ENCODE measurements at regions not wholly inside any gene's neighbourhood (a gene's known extent, or its start where the extent isn't known, plus 50 kb on each side); places are given as distances from the start of the nearest gene placed in this dataset.

DNA sequence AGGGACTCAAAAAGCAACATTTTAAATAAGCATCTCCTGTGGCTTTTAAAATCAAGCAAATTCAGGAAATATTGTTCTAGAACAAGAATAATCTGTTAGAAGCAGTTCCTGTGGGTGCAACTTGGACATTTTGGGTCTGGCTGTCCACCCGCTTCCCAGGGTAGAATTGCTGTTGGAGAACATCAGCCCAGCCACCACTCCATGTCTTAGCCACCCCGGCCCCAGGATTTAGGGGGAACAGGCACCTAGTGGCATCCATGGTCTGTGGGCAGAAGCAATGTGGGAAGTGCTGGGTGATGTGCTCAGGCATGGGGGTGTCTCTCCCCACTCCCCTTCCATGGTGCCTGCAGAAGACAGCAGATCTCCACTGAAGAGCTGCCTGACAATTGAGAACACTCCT is 162.6 kb downstream of the KLF13 start:
- Histone ChIP-seq H3K36me3 (ENCODE audit: control insufficient read depth in 2 of 2, insufficient read depth in 1 of 2, low read length in 2 of 2) (no peaks in the 10 kb centered on the region), H3K27ac (ENCODE audit: extremely low read depth, low read depth, low read length) (no peak overlapping the region), H3K4me3 (ENCODE audit: low read depth, low read length) (no peak overlapping the region), H3K9me3 (ENCODE audit: control insufficient read depth, insufficient read depth, low read depth, low read length) (no peaks in the 10 kb centered on the region), H3K4me1 (ENCODE audit: control insufficient read depth, insufficient read depth, low read length) (no peaks in the 10 kb centered on the region)
- TF ChIP-seq ZBTB21 (tag by site-specific recombination; IDR thresholded peaks at IDR 0.05) (no peak), ZNF157 (tag by site-specific recombination; IDR thresholded peaks at IDR 0.05) (no peak), ZSCAN23 (tag by site-specific recombination; IDR thresholded peaks at IDR 0.05) (no peak), ZNF302 (tag by site-specific recombination; IDR thresholded peaks at IDR 0.05; ENCODE audit: low read depth) (no peak), ZNF791 (tag by site-specific recombination; IDR thresholded peaks at IDR 0.05) (no peak), ZNF621 (tag by site-specific recombination; IDR thresholded peaks at IDR 0.05) (no peak), ZNF394 (tag by site-specific recombination; IDR thresholded peaks at IDR 0.05; ENCODE audit: borderline replicate concordance) (no peak), ZNF146 (tag by site-specific recombination; IDR thresholded peaks at IDR 0.05) (no peak), PRDM1 (tag by site-specific recombination; IDR thresholded peaks at IDR 0.05) (no peak), ZNF366 (tag by site-specific recombination; conservative IDR thresholded peaks at IDR 0.05) (no peak), KLF8 (tag by site-specific recombination; IDR thresholded peaks at IDR 0.05) (no peak)
- POLR2A ChIA-PET: no interaction called here
- CTCF ChIA-PET: interaction anchor here (0.6 to 2.6 kb wide), 19 partner anchors 10 to 550 kb away, joined by 3 to 26 read pairs (median 4); no protein-coding TSS in a partner anchor

- H3K4me1 ChIP-seq (ENCODE audit: control insufficient read depth, insufficient read depth, low read length): no peaks in the 10 kb centered on the region
- TF ChIP-seq ZNF654 (tag by site-specific recombination; IDR thresholded peaks at IDR 0.05; ENCODE audit: low read depth): peak; percentile 33
- TF ChIP-seq, protein P1, sequence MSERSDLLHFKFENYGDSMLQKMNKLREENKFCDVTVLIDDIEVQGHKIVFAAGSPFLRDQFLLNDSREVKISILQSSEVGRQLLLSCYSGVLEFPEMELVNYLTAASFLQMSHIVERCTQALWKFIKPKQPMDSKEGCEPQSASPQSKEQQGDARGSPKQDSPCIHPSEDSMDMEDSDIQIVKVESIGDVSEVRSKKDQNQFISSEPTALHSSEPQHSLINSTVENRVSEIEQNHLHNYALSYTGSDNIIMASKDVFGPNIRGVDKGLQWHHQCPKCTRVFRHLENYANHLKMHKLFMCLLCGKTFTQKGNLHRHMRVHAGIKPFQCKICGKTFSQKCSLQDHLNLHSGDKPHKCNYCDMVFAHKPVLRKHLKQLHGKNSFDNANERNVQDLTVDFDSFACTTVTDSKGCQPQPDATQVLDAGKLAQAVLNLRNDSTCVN (tag by site-specific recombination; optimal IDR thresholded peaks at IDR 0.05): no peak
- no peaks in the 10 kb centered on the region for H3K36me3 ChIP-seq (ENCODE audit: control insufficient read depth in 2 of 2, insufficient read depth in 1 of 2, low read length in 2 of 2)
- no peaks in the 10 kb centered on the region for H3K9me3 ChIP-seq (ENCODE audit: control insufficient read depth, insufficient read depth, low read depth, low read length)
- ChIA-PET CTCF (interaction anchor here (0.6 to 2.4 kb wide), 18 partner anchors 8 to 485 kb away, joined by 3 to 9 read pairs (median 3); no protein-coding TSS in a partner anchor), POLR2A (no interaction called here)
- H3K27ac ChIP-seq (ENCODE audit: extremely low read depth, low read depth, low read length): no peak overlapping the region
- no peak overlapping the region for H3K4me3 ChIP-seq (ENCODE audit: low read depth, low read length)
Observed at GRCh38 chr15:31489801-31490646, 163.4 kb downstream of the KLF13 start.

GRCh38 chr15:31494786-31495185 is 168.2 kb downstream of the KLF13 start:
- Histone ChIP-seq H3K27ac (ENCODE audit: extremely low read depth, low read depth, low read length) (no peak overlapping the region), H3K9me3 (ENCODE audit: control insufficient read depth, insufficient read depth, low read depth, low read length) (no peaks in the 10 kb centered on the region), H3K4me3 (ENCODE audit: low read depth, low read length) (no peak overlapping the region), H3K4me1 (ENCODE audit: control insufficient read depth, insufficient read depth, low read length) (no peaks in the 10 kb centered on the region), H3K36me3 (ENCODE audit: control insufficient read depth in 2 of 2, insufficient read depth in 1 of 2, low read length in 2 of 2) (no peaks in the 10 kb centered on the region)
- ChIA-PET CTCF (no interaction called here), POLR2A (no interaction called here)
- TF ChIP-seq, protein P2, sequence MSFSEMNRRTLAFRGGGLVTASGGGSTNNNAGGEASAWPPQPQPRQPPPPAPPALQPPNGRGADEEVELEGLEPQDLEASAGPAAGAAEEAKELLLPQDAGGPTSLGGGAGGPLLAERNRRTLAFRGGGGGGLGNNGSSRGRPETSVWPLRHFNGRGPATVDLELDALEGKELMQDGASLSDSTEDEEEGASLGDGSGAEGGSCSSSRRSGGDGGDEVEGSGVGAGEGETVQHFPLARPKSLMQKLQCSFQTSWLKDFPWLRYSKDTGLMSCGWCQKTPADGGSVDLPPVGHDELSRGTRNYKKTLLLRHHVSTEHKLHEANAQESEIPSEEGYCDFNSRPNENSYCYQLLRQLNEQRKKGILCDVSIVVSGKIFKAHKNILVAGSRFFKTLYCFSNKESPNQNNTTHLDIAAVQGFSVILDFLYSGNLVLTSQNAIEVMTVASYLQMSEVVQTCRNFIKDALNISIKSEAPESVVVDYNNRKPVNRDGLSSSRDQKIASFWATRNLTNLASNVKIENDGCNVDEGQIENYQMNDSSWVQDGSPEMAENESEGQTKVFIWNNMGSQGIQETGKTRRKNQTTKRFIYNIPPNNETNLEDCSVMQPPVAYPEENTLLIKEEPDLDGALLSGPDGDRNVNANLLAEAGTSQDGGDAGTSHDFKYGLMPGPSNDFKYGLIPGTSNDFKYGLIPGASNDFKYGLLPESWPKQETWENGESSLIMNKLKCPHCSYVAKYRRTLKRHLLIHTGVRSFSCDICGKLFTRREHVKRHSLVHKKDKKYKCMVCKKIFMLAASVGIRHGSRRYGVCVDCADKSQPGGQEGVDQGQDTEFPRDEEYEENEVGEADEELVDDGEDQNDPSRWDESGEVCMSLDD (tag by site-specific recombination; IDR thresholded peaks at IDR 0.05): no peak
- no peak for TF ChIP-seq ZNF366 (tag by site-specific recombination; conservative IDR thresholded peaks at IDR 0.05)
- TF ChIP-seq SCRT2 (tag by site-specific recombination; IDR thresholded peaks at IDR 0.05): no peak
- no peak for TF ChIP-seq ZBTB8A (tag by site-specific recombination; IDR thresholded peaks at IDR 0.05)
- TF ChIP-seq, protein P3, sequence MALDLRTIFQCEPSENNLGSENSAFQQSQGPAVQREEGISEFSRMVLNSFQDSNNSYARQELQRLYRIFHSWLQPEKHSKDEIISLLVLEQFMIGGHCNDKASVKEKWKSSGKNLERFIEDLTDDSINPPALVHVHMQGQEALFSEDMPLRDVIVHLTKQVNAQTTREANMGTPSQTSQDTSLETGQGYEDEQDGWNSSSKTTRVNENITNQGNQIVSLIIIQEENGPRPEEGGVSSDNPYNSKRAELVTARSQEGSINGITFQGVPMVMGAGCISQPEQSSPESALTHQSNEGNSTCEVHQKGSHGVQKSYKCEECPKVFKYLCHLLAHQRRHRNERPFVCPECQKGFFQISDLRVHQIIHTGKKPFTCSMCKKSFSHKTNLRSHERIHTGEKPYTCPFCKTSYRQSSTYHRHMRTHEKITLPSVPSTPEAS (tag by site-specific recombination; IDR thresholded peaks at IDR 0.05): no peak
- no peak for TF ChIP-seq ZNF561 (tag by site-specific recombination; IDR thresholded peaks at IDR 0.05; ENCODE audit: borderline replicate concordance)
- TF ChIP-seq ZBTB1 (tag by site-specific recombination; IDR thresholded peaks at IDR 0.05): no peak
- no peak for TF ChIP-seq ZFP37 (tag by site-specific recombination; IDR thresholded peaks at IDR 0.05)
- TF ChIP-seq, protein P4, sequence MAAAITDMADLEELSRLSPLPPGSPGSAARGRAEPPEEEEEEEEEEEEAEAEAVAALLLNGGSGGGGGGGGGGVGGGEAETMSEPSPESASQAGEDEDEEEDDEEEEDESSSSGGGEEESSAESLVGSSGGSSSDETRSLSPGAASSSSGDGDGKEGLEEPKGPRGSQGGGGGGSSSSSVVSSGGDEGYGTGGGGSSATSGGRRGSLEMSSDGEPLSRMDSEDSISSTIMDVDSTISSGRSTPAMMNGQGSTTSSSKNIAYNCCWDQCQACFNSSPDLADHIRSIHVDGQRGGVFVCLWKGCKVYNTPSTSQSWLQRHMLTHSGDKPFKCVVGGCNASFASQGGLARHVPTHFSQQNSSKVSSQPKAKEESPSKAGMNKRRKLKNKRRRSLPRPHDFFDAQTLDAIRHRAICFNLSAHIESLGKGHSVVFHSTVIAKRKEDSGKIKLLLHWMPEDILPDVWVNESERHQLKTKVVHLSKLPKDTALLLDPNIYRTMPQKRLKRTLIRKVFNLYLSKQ (tag by site-specific recombination; IDR thresholded peaks at IDR 0.05; ENCODE audit: borderline replicate concordance): no peak
- TF ChIP-seq MYNN (tag by site-specific recombination; IDR thresholded peaks at IDR 0.05; ENCODE audit: borderline replicate concordance): no peak

All from HEK293 (cell line).